ENCODE measurements at regions not wholly inside any gene's neighbourhood (a gene's known extent, or its start where the extent isn't known, plus 50 kb on each side); places are given as distances from the start of the nearest gene placed in this dataset.

DNA sequence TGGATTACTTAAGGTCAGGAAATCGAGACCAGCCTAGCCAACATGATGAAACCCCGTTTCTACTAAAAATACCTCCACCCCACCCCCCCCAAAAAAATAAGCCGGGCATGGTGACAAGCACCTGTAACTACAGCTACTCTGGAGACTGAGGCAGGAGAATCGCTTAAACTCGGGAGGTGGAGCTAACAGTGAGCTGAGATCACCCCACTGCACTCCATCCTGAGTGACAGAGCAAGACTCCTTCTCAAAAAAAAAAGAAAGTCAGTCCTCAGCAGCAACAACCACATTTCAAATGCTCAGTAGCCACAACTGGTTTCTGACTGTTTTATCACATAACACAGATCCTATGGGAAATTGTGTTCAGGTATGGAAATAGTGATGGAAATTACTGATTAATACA, 135.3 kb downstream of the HFE start (continued):
- TF ChIP-seq MAFK (IDR thresholded peaks at IDR 0.05; ENCODE audit: partially characterized antibody): no peak

DNA sequence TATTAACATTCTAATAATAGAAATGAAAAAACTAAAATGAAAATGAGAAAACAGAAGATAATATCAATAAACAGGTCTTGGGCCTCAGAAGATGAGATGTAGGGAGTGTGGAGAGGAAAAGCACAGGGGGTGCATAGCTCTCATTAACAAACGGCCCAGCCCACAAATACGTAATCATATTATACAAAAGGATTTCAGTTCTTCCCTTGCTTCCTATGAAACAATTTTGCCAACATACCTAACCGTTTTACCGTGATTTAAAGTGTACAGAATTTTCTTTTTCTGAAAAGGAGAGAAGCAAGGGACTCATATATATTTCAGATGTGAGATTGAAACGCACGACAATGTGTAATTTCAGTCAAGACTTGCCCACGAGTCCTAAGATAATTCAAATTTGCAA, 136.0 kb downstream of the HFE start:
- POLR2A ChIA-PET: interaction anchor here (0.6 to 3.1 kb wide), 12 partner anchors 11 to 909 kb away, joined by 3 to 35 read pairs (median 9); a partner anchor contains a TSS
- ATAC-seq (peak; percentile 80 to 81; a peak in 5 of 6 replicates), DNase-seq (ENCODE audit: low read depth in 1 of 2, low spot score in 1 of 2) (peak in 1 of 2 experiments; percentile 36), FAIRE-seq (no peak)
- under 1% methylated on average over 7 of the region's 7 CpGs for WGBS (ENCODE audit: missing lambda C conversion rate)
- CTCF ChIA-PET: no interaction called here
- H3K9me3 ChIP-seq: no peaks in the 10 kb centered on the region; the same call in 2 of the 3 replicates
- TF ChIP-seq ZC3H11A (IDR thresholded peaks at IDR 0.05) (no peak), HOXB5 (CRISPR knock-in tag; IDR thresholded peaks at IDR 0.05) (no peak), NPAS2 (CRISPR knock-in tag; IDR thresholded peaks at IDR 0.05; ENCODE audit: borderline replicate concordance) (no peak), MAZ (IDR thresholded peaks at IDR 0.05; ENCODE audit: borderline replicate concordance, low read depth, low read length) (no peak), RFX5 (IDR thresholded peaks at IDR 0.05) (no peak), RNF2 (IDR thresholded peaks at IDR 0.05; ENCODE audit: borderline replicate concordance, low read depth) (no peak), FOSL2 (IDR thresholded peaks at IDR 0.05) (no peak), FOSL2 (CRISPR knock-in tag; IDR thresholded peaks at IDR 0.05) (no peak), CEBPB (IDR thresholded peaks at IDR 0.05) (no peak), NR3C1 (IDR thresholded peaks at IDR 0.05) (no peak), KDM5A (IDR thresholded peaks at IDR 0.05) (no peak), POLR2A (IDR thresholded peaks at IDR 0.05; ENCODE audit: low read length) (no peak)
- TF ChIP-seq, protein P1, sequence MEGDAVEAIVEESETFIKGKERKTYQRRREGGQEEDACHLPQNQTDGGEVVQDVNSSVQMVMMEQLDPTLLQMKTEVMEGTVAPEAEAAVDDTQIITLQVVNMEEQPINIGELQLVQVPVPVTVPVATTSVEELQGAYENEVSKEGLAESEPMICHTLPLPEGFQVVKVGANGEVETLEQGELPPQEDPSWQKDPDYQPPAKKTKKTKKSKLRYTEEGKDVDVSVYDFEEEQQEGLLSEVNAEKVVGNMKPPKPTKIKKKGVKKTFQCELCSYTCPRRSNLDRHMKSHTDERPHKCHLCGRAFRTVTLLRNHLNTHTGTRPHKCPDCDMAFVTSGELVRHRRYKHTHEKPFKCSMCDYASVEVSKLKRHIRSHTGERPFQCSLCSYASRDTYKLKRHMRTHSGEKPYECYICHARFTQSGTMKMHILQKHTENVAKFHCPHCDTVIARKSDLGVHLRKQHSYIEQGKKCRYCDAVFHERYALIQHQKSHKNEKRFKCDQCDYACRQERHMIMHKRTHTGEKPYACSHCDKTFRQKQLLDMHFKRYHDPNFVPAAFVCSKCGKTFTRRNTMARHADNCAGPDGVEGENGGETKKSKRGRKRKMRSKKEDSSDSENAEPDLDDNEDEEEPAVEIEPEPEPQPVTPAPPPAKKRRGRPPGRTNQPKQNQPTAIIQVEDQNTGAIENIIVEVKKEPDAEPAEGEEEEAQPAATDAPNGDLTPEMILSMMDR (IDR thresholded peaks at IDR 0.05): no peak
- TF ChIP-seq, protein P2, sequence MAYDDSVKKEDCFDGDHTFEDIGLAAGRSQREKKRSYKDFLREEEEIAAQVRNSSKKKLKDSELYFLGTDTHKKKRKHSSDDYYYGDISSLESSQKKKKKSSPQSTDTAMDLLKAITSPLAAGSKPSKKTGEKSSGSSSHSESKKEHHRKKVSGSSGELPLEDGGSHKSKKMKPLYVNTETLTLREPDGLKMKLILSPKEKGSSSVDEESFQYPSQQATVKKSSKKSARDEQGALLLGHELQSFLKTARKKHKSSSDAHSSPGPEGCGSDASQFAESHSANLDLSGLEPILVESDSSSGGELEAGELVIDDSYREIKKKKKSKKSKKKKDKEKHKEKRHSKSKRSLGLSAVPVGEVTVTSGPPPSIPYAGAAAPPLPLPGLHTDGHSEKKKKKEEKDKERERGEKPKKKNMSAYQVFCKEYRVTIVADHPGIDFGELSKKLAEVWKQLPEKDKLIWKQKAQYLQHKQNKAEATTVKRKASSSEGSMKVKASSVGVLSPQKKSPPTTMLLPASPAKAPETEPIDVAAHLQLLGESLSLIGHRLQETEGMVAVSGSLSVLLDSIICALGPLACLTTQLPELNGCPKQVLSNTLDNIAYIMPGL (CRISPR knock-in tag; IDR thresholded peaks at IDR 0.05; ENCODE audit: borderline replicate concordance): no peak
- peaks cover 8% of the 10 kb centered on the region; the same call in 2 of the 3 replicates for H3K4me1 ChIP-seq
- H3K27ac ChIP-seq: peak overlapping the region; percentile 93 to 95
- peak overlapping the region; percentile 60 for H3K4me3 ChIP-seq
- peak overlapping the region; percentile 88 for H3K4me2 ChIP-seq

- ATAC-seq: peak; percentile 85 to 95
- POLR2A ChIA-PET: interaction anchor here (0.6 to 3.1 kb wide), 11 partner anchors 10 to 909 kb away, joined by 3 to 35 read pairs (median 9); a partner anchor contains a TSS
- under 1% methylated on average over 26 of the region's 26 CpGs for WGBS (ENCODE audit: missing lambda C conversion rate)
Measured at GRCh38 chr6:26223650-26224546, 136.7 kb downstream of the HFE start.

More at GRCh38 chr6:26223650-26224546, 136.7 kb downstream of the HFE start:
- H3K9me3 ChIP-seq: no peaks in the 10 kb centered on the region; the same call in 2 of the 3 replicates
- DNase-seq (ENCODE audit: low read depth in 1 of 2, low spot score in 1 of 2) (peak; percentile 63 to 91), FAIRE-seq (no peak)
- peak overlapping the region; percentile 60 for H3K4me3 ChIP-seq
- H3K4me1 ChIP-seq: peaks cover 8% of the 10 kb centered on the region; the same call in 2 of the 3 replicates
- CTCF ChIA-PET: interaction anchor here (0.9 to 1.1 kb wide), 2 partner anchors 25 to 48 kb away, joined by 3 read pairs; no protein-coding TSS in a partner anchor
- peak overlapping the region; percentile 93 to 95 for H3K27ac ChIP-seq
- H3K4me2 ChIP-seq: peak overlapping the region; percentile 88
- TF ChIP-seq MAX (IDR thresholded peaks at IDR 0.05): peak; percentile 36; the same call in 1 of the 2 replicates
- TF ChIP-seq SMC3 (IDR thresholded peaks at IDR 0.05): no peak
- peak; percentile 8 to 42; a peak in 1 of 5 replicates for TF ChIP-seq JUN (IDR thresholded peaks at IDR 0.05)

All from A549 (cell line).